HG02678 (cell line): ENCODE measurements at regions not wholly inside any gene's neighbourhood (a gene's known extent, or its start where the extent isn't known, plus 50 kb on each side); places are given as distances from the start of the nearest gene placed in this dataset.
"Not testable (repeated sequence)": the region's sequence is repeated elsewhere in the genome, so short reads cannot be mapped to it uniquely, and the experiment has no call there.

Source experiments
- ATAC-seq: cut with Tn5 transposase; IDR thresholded peaks from one replicate; pipeline ENCODE4 v1.9.1; 2021; ENCODE audit warnings: mild to moderate bottlenecking, moderate library complexity; ENCODE audit not compliant: unreplicated experiment

- ATAC-seq = no peak
Observed at GRCh38 chr2:88913280-88913679, 221.8 kb downstream of the RPIA start.

DNA sequence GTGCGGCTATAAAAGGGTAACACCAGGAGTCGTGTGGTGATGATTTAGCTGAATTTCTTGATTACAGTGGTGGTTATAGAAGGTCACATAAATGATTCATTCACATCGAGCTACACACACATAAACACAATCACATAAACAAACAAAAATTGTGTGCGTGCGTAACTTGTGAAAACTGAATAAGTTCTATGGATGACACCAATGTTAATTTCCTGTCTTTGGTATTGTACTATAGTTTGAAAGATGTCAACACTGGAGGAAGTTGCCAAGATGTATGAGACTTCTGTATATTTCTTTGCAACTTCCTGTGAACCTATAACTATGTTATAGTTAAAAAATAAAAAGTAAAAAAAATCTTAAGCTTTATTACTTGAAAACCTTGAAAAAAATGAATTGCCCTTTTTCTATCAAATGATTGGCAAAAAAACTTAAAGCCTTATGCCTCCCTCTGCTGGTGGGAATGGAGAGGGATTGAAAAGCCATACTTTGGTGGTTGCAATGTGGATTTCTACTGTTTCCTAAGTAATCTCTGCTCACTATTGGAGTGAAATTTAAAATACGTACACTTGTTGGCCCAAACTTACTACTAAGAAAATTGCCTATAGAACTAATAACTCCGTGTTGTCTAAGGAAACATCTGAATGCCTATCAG is 227.7 kb downstream of the RPIA start:
- ATAC-seq = no peak

- ATAC-seq = not testable (repeated sequence)
Observed at GRCh38 chr2:88920399-88920798, 228.9 kb downstream of the RPIA start.

GRCh38 chr2:88924533-88924932 is 233.1 kb downstream of the RPIA start:
- ATAC-seq = no peak

DNA sequence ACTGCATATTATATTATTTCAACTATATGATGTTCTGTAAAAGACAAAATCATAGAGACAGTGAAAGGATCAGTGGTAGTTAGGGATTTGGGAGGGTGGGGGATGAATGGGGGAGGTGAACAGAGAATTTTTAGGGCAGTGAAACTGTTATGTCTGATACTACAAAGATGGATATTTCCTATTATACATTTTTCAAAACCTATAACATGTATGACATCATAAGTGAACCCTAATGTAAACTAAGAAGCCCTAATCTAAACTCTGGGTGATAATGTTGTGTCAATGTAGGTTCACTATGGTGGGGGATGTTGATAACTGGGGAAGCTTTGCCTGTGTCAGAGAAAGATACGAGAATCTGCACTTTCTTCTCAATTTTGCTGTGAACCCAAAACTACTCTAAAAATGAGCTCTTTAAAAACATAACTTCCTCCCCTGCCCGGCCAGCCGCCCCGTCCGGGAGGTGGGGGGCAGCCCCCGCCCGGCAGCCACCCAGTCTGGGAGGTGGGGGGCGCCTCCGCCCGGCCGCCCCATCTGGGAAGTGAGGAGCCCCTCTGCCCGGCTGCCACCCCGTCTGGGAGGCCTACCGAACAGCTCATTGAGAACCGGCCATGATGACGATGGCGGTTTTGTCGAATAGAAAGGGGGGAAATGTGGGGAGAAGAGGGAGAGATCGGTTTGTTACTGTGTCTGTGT is 234.4 kb downstream of the RPIA start:
- ATAC-seq = no peak

GRCh38 chr2:88927128-88927527 is 235.7 kb downstream of the RPIA start:
- no peak for ATAC-seq

DNA sequence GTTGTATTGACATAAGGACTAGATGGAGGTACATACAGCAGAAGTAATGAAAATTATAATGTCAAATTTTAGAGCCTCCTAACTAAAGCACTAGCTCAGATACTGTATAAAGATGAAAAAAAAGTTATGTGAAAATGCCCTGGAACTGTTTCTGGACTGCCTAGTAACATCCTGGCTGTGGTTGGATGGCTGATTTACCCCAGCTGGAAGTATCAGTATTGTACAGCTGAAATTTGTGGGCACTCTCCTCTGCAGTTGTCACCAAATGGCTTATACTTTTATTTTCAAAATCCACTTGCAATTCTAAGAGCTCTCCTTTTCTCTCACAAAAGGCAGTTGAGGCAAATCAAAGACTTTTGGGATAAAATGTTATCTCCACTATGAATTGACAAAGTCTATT is 239.2 kb downstream of the RPIA start:
- ATAC-seq = no peak

GRCh38 chr2:88932686-88933085 is 241.2 kb downstream of the RPIA start:
- ATAC-seq = no peak

GRCh38 chr2:88933091-88933490 is 241.6 kb downstream of the RPIA start:
- ATAC-seq = no peak

DNA sequence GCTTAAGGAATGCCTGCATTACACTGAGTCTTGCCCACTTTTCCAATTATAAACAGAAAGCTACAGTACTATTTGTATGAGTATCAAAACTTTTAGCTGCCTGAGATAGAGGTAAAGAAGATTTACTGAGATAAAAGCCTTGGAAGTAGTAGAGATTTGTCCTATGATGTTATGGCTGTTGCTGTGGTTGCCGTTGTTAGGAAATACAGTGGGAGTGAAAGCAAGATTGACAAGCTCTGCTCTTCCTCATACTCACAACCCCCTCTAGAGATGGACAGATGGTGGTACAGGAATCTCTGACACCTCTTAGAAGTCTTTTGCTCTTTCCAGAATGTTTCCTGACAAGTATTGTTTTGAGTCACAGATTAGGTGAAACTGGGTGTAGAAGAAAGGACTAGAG is 242.5 kb downstream of the RPIA start:
- no peak for ATAC-seq

DNA sequence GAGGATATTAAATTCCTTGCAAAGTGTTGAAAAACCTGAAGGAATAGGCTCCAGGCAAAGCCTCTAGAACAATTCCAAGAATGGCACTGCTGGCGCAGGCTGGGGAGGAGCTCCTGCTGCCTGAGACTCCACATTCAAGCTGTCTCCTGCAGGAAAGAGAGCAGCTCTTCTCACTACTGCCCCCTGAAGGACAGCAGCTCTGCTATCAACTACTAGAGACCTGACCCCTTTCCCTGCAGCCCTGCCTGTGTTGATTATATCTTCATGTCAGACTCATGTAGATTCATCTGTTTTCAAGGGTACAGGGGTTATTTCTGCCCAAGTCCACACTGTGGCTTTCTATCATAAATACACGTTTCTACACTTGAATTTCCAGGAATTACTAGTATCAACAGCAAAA is 249.7 kb downstream of the RPIA start:
- ATAC-seq = not testable (repeated sequence)

DNA sequence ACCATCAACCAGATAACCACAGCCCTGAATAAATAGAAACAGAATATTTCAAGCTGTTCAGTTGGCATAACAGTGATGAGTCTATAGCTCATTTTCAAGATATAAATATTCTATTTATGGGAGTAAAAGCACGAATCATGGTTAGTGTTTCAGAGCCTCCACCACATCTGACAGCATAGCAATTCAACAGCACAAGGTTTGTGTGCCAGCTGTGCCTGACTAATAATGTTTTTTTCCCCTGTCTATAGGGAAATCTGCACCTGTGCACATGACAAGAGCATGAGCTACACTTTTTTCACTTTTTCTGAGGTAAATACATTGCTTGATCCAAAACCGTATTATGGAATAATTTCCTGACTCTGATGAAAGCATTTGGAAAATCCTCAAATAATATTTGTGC is 251.3 kb downstream of the RPIA start:
- no peak for ATAC-seq

DNA sequence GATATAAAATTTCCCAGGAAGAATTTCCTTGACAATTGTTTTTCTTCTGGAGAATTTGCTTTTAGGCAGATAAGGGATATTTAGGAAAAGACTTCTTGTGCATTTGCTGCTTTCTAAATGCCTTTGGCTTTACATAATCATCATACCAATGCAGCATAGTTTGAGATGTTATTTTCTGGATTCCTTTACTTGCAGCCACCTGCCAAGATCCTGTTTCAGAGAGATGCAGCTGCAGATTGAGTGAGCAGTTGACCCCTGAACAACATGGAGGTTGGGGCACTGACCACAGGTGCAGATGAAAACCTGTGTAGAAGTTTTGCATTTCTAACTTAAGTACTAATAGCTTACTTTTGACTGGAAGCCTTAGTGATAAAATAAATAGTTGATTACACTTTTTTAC is 257.9 kb downstream of the RPIA start:
- no peak for ATAC-seq

- no peak for ATAC-seq
Observed at GRCh38 chr2:88950010-88950409, 258.5 kb downstream of the RPIA start.

DNA sequence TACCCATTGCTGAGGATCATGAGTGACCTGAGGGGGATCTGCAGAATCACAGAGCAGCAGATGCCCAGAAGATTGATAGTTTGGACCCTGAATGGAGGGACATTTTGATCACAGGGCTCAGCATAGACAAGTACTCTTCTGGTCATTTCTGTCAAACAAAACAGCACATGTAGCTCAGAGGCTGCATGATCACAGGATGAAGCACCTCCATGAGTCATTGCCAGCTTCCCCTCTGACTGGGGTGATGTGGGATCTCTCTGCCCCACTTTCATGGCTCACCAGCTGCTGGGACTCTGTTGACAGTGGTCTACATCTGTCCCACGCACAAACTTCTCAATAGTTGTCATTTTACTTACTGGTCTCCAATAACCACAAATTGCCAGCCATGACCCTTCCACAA is 264.1 kb downstream of the RPIA start:
- ATAC-seq = no peak

- no peak for ATAC-seq
Observed at GRCh38 chr2:88959480-88960204, 268.2 kb downstream of the RPIA start.

- not testable (repeated sequence) for ATAC-seq
Observed at GRCh38 chr2:88961323-88961722, 269.9 kb downstream of the RPIA start.

DNA sequence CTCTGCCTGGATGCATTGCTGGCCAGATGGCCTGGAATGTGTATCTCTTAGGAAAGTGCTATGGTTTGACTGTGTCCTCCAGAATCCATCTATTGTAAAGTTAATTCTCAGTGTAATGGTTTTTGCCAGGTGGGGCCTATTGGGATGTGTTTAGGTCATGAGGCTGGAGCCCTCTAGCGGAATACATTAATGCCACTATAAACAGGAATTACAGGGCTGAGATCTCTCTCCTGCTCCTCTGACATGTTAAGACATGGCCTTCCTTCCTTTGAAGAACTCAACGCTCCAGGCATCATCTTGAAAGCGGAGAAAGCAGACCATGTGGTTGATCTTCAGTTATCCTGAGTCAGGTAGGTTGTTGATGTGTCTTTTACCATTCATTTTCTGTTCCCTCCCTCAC is 276.4 kb downstream of the RPIA start:
- ATAC-seq = no peak

GRCh38 chr2:88978011-88978410 is 286.5 kb downstream of the RPIA start:
- not testable (repeated sequence) for ATAC-seq

DNA sequence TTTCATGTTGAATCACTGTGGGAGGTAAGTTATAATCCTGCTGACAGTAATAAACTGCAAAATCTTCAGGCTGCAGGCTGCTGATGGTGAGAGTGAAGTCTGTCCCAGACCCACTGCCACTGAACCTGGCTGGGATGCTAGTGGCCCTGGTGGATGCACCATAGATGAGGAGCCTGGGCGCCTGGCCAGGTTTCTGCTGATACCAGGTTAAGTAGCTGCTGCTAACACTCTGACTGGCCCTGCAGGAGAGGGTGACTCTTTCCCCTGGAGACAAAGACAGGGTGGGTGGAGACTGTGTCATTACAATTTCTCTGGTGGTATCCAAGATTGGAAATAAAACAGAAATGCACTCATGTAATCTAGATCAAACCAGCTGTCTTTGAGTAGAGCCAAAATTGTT is 287.0 kb downstream of the RPIA start:
- not testable (repeated sequence) for ATAC-seq

- ATAC-seq = not testable (repeated sequence)
Observed at GRCh38 chr2:88984079-88984478, 292.6 kb downstream of the RPIA start.

DNA sequence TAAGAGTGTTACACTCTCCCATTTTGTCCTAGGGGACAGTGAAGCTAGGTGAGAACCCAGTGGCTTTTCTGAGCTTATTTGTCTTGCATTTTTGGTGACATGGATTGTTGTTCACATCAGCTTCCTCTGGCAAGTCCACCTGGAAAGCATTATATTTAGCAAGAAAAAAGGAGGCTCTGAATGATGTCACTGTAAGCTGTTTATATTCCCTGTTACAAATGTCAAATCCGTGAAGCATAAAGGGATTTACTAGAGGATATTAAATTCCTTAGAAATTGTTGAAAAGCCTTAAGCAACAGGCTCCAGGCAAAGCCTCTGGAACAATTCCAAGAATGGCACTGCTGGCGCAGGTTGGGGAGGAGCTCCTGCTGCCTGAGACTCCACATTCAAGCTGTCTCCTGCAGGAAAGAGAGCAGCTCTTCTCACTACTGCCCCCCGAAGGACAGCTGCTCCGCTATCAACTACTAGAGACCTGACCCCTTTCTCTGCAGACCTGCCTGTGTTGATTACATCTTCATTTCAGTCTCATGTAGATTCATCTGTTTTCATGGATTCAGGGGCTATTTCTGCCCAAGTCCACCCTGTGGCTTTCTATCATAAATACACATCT is 295.4 kb downstream of the RPIA start:
- not testable (repeated sequence) for ATAC-seq
